Neutrophil (primary cell): ENCODE measurements at regions not wholly inside any gene's neighbourhood (a gene's known extent, or its start where the extent isn't known, plus 50 kb on each side); places are given as distances from the start of the nearest gene placed in this dataset.

Source experiments
- H3K27ac ChIP-seq: fragments of 200-600 bp; sonication (generic); 2 replicates; pipeline ENCODE4 v1.5.1; 2016; ENCODE audit warnings: mild to moderate bottlenecking, moderate library complexity
- H3K27me3 ChIP-seq: fragments of 200-600 bp; sonication (generic); 2 replicates; pipeline ENCODE4 v1.6.0; 2016; ENCODE audit warnings: mild to moderate bottlenecking
- H3K36me3 ChIP-seq: fragments of 200-600 bp; sonication (generic); 2 replicates; pipeline ENCODE4 v1.5.1; 2017
- H3K4me1 ChIP-seq, 2 experiments: fragments of 200-600 bp in 1 of 2; sonication (generic) in 1 of 2; 1 replicate in 1 of 2; 2 replicates in 1 of 2; pipeline versions ENCODE4 v1.5.1 to v1.6.1; 2013 to 2016; ENCODE audit warnings: low read depth in 1 of 2, low read length in 1 of 2, mild to moderate bottlenecking in 1 of 2, moderate library complexity in 1 of 2; ENCODE audit not compliant: control insufficient read depth in 1 of 2, insufficient read depth in 1 of 2
- H3K4me3 ChIP-seq, 2 experiments: fragments of 200-600 bp in 1 of 2; sonication (generic) in 1 of 2; 1 replicate in 1 of 2; 2 replicates in 1 of 2; pipeline ENCODE4 v1.5.1; 2013 to 2016; ENCODE audit warnings: low read depth in 1 of 2, low read length in 1 of 2, mild to moderate bottlenecking in 1 of 2, moderate library complexity in 1 of 2
- H3K9me3 ChIP-seq: fragments of 200-600 bp; sonication (generic); 2 replicates; pipeline ENCODE4 v1.5.1; 2016
- CTCF ChIP-seq: fragments of 200-600 bp; sonication (generic); IDR thresholded peaks from 2 replicates; pipeline ENCODE4 v1.5.1; 2016; ENCODE audit warnings: antibody characterized with exemption

GRCh38 chr7:88638583-88638982 is 120.9 kb upstream of the ZNF804B start:
- TF ChIP-seq CTCF, result no peak

GRCh38 chr7:88637795-88638194 is 121.7 kb upstream of the ZNF804B start:
- no peaks in the 10 kb centered on the region for H3K27me3 ChIP-seq
- H3K4me3 ChIP-seq, result no peak overlapping the region
- TF ChIP-seq CTCF, result no peak
- no peaks in the 10 kb centered on the region for H3K9me3 ChIP-seq
- H3K36me3 ChIP-seq, result no peaks in the 10 kb centered on the region
- H3K4me1 ChIP-seq, result no peaks in the 10 kb centered on the region
- H3K27ac ChIP-seq, result no peak overlapping the region

More at GRCh38 chr7:88638583-88638982, 120.9 kb upstream of the ZNF804B start:
- H3K36me3 ChIP-seq, result no peaks in the 10 kb centered on the region
- no peaks in the 10 kb centered on the region for H3K4me1 ChIP-seq
- H3K27me3 ChIP-seq, result no peaks in the 10 kb centered on the region
- no peak overlapping the region for H3K27ac ChIP-seq
- H3K9me3 ChIP-seq, result no peaks in the 10 kb centered on the region
- no peak overlapping the region for H3K4me3 ChIP-seq

GRCh38 chr7:88635149-88635548 is 124.4 kb upstream of the ZNF804B start:
- Histone ChIP-seq H3K4me1 (no peaks in the 10 kb centered on the region), H3K27ac (no peak overlapping the region), H3K4me3 (no peak overlapping the region), H3K9me3 (no peaks in the 10 kb centered on the region), H3K27me3 (no peaks in the 10 kb centered on the region), H3K36me3 (no peaks in the 10 kb centered on the region)
- TF ChIP-seq CTCF, result no peak

GRCh38 chr7:88629559-88629958 is 129.9 kb upstream of the ZNF804B start:
- no peak for TF ChIP-seq CTCF
- Histone ChIP-seq H3K9me3 (no peaks in the 10 kb centered on the region), H3K4me3 (no peak overlapping the region), H3K4me1 (no peaks in the 10 kb centered on the region), H3K27me3 (no peaks in the 10 kb centered on the region), H3K36me3 (no peaks in the 10 kb centered on the region), H3K27ac (no peak overlapping the region)

GRCh38 chr7:88628363-88629085 is 131.0 kb upstream of the ZNF804B start:
- H3K36me3 ChIP-seq, result no peaks in the 10 kb centered on the region
- H3K27ac ChIP-seq, result no peak overlapping the region
- no peaks in the 10 kb centered on the region for H3K9me3 ChIP-seq
- H3K4me1 ChIP-seq, result no peaks in the 10 kb centered on the region
- no peaks in the 10 kb centered on the region for H3K27me3 ChIP-seq
- no peak overlapping the region for H3K4me3 ChIP-seq
- TF ChIP-seq CTCF, result no peak
